HCT116 (cell line): ENCODE measurements at regions not wholly inside any gene's neighbourhood (a gene's known extent, or its start where the extent isn't known, plus 50 kb on each side); places are given as distances from the start of the nearest gene placed in this dataset.

ENCODE experiments used
- CBX3 ChIP-seq: IDR thresholded peaks from 2 replicates; pipeline ENCODE4 v1.6.1; 2012; ENCODE audit warnings: low read depth
- EGR1 ChIP-seq: IDR thresholded peaks from 2 replicates; pipeline ENCODE4 v1.6.1; 2012; ENCODE audit warnings: low read depth
- EZH2 ChIP-seq: fragments of 200-600 bp; sonication (generic); IDR thresholded peaks from 2 replicates; pipeline ENCODE4 v1.6.1; 2017; ENCODE audit warnings: antibody characterized with exemption, mixed run types
- EZH2phosphoT487 ChIP-seq: fragments of 200-600 bp; IDR thresholded peaks from 2 replicates; pipeline ENCODE4 v1.6.1; 2018; ENCODE audit warnings: antibody characterized with exemption, borderline replicate concordance
- JUND ChIP-seq: IDR thresholded peaks from 2 replicates; pipeline ENCODE4 v1.6.1; 2012
- POLR2A ChIP-seq: IDR thresholded peaks from 2 replicates; pipeline ENCODE4 v1.7.0; 2011; ENCODE audit warnings: borderline replicate concordance; ENCODE audit not compliant: insufficient read depth, insufficient read length; ENCODE audit errors: extremely low read depth
- POLR2AphosphoS5 ChIP-seq: IDR thresholded peaks from 2 replicates; pipeline ENCODE4 v1.6.1; 2011; ENCODE audit warnings: mild to moderate bottlenecking, low read depth, low read length, moderate library complexity
- RAD21 ChIP-seq: IDR thresholded peaks from 2 replicates; pipeline ENCODE4 v1.6.1; 2012; ENCODE audit warnings: low read depth, mild to moderate bottlenecking
- YY1 ChIP-seq: IDR thresholded peaks from 2 replicates; pipeline ENCODE4 v1.6.1; 2011; ENCODE audit warnings: low read length, low read depth, moderate library complexity, mild to moderate bottlenecking; ENCODE audit not compliant: insufficient replicate concordance; ENCODE audit errors: extremely low read depth
- ZNF274 ChIP-seq: fragments of 200-500 bp; sonication (Bioruptor generic); IDR thresholded peaks from 2 replicates; pipeline ENCODE4 v1.6.1; 2014; ENCODE audit warnings: mild to moderate bottlenecking, low read depth, low read length, inconsistent platforms
- TF ChIP-seq, protein P1 (sequence below), 3 experiments: fragments of 200-600 bp in 1 of 3; sonication (generic) in 1 of 3; IDR thresholded peaks in 2 of 3; conservative IDR thresholded peaks in 1 of 3; 2 replicates each; pipeline ENCODE4 v1.5.1; 2012 to 2017; ENCODE audit warnings: low read depth in 2 of 3, low read length in 2 of 3, antibody characterized with exemption in 1 of 3, borderline replicate concordance in 1 of 3, control low read depth in 1 of 3, mild to moderate bottlenecking in 1 of 3, mixed read lengths in 1 of 3, mixed run types in 1 of 3, moderate library complexity in 1 of 3; ENCODE audit not compliant: insufficient read depth in 1 of 3
- TF ChIP-seq, protein P2 (sequence below): IDR thresholded peaks from 2 replicates; pipeline ENCODE4 v1.6.1; 2011; ENCODE audit warnings: mild to moderate bottlenecking, low read length, moderate library complexity; ENCODE audit not compliant: insufficient replicate concordance; ENCODE audit errors: extremely low read depth
- TF ChIP-seq, protein P3 (sequence below): IDR thresholded peaks from 2 replicates; pipeline ENCODE4 v1.6.1; 2012
- TF ChIP-seq, protein P4 (sequence below): IDR thresholded peaks from 2 replicates; pipeline ENCODE4 v1.6.1; 2012

DNA sequence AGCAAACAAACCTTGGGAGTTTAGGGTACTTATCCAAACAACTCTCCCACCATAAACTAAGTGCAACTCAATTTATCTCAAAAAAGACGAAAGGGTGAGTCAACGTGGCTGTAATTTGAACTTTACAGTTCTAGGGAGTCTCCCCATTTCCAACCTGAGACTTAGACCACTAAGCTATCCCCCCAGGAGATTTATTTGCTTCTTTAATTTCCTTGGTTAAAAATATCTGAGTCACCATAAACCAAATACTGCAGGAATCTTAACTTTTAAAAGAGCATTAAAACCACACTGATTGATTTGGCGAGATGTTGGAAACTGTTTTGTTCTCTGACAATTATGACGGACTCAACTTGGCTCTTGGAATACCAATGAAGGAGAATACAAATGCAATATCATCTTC is 299.3 kb upstream of the SOX9 start:
- TF ChIP-seq, protein P1, sequence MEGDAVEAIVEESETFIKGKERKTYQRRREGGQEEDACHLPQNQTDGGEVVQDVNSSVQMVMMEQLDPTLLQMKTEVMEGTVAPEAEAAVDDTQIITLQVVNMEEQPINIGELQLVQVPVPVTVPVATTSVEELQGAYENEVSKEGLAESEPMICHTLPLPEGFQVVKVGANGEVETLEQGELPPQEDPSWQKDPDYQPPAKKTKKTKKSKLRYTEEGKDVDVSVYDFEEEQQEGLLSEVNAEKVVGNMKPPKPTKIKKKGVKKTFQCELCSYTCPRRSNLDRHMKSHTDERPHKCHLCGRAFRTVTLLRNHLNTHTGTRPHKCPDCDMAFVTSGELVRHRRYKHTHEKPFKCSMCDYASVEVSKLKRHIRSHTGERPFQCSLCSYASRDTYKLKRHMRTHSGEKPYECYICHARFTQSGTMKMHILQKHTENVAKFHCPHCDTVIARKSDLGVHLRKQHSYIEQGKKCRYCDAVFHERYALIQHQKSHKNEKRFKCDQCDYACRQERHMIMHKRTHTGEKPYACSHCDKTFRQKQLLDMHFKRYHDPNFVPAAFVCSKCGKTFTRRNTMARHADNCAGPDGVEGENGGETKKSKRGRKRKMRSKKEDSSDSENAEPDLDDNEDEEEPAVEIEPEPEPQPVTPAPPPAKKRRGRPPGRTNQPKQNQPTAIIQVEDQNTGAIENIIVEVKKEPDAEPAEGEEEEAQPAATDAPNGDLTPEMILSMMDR (IDR thresholded peaks at IDR 0.05 in 2 of 3, conservative IDR thresholded peaks at IDR 0.05 in 1 of 3; ENCODE audit: borderline replicate concordance in 1 of 3, insufficient read depth in 1 of 3, low read depth in 2 of 3, low read length in 2 of 3) = no peak
- TF ChIP-seq EZH2 (no peak), JUND (no peak), POLR2A (no peak), POLR2AphosphoS5 (no peak), ZNF274 (no peak), RAD21 (no peak), EZH2phosphoT487 (no peak), YY1 (no peak), CBX3 (no peak), EGR1 (no peak)
- TF ChIP-seq, protein P2, sequence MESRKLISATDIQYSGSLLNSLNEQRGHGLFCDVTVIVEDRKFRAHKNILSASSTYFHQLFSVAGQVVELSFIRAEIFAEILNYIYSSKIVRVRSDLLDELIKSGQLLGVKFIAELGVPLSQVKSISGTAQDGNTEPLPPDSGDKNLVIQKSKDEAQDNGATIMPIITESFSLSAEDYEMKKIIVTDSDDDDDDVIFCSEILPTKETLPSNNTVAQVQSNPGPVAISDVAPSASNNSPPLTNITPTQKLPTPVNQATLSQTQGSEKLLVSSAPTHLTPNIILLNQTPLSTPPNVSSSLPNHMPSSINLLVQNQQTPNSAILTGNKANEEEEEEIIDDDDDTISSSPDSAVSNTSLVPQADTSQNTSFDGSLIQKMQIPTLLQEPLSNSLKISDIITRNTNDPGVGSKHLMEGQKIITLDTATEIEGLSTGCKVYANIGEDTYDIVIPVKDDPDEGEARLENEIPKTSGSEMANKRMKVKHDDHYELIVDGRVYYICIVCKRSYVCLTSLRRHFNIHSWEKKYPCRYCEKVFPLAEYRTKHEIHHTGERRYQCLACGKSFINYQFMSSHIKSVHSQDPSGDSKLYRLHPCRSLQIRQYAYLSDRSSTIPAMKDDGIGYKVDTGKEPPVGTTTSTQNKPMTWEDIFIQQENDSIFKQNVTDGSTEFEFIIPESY = no peak
- TF ChIP-seq, protein P3, sequence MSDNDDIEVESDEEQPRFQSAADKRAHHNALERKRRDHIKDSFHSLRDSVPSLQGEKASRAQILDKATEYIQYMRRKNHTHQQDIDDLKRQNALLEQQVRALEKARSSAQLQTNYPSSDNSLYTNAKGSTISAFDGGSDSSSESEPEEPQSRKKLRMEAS = no peak
- TF ChIP-seq, protein P4, sequence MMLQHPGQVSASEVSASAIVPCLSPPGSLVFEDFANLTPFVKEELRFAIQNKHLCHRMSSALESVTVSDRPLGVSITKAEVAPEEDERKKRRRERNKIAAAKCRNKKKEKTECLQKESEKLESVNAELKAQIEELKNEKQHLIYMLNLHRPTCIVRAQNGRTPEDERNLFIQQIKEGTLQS = no peak
